MCF 10A (cell line): ENCODE measurements at regions not wholly inside any gene's neighbourhood (a gene's known extent, or its start where the extent isn't known, plus 50 kb on each side); places are given as distances from the start of the nearest gene placed in this dataset.

Experiments used
- BruUV-seq: library from RNA; stranded (reverse); fragments of 400-500 nt; replicated peaks from 2 replicates; lab custom pipeline; 2021; lab: Mats Ljungman, UMichigan
- CTCF ChIA-PET: fragments of 300-600 bp; sonication (Branson Sonifier 250); formaldehyde crosslinking; extraction: SDS; loops from one replicate; lab custom pipeline; 2021; ENCODE audit warnings: antibody characterized with exemption, inconsistent platforms; lab: Yijun Ruan, JAX
- POLR2A ChIA-PET: fragments of 300-600, 350-650 bp; sonication (Branson Sonifier 250); formaldehyde crosslinking; extraction: SDS; loops from one replicate; lab custom pipeline; 2020; ENCODE audit warnings: antibody characterized with exemption, inconsistent platforms; lab: Yijun Ruan, JAX
- DNase-seq: peaks from one replicate; pipeline ENCODE4 v3.0.0-alpha.2; 2018; ENCODE audit not compliant: unreplicated experiment
- H3K27ac Mint-ChIP-seq: one replicate; pipeline ENCODE4 v1.8.0; 2022; ENCODE audit warnings: mild to moderate bottlenecking, low read depth, mixed read lengths; ENCODE audit not compliant: unreplicated experiment
- H3K27me3 Mint-ChIP-seq: one replicate; pipeline ENCODE4 v1.8.0; 2022; ENCODE audit warnings: mixed read lengths; ENCODE audit not compliant: insufficient read depth, unreplicated experiment
- H3K36me3 Mint-ChIP-seq: one replicate; pipeline ENCODE4 v1.8.0; 2022; ENCODE audit warnings: mild to moderate bottlenecking, moderate library complexity, mixed read lengths; ENCODE audit not compliant: insufficient read depth, unreplicated experiment
- H3K4me1 Mint-ChIP-seq: one replicate; pipeline ENCODE4 v1.8.0; 2022; ENCODE audit warnings: mixed read lengths; ENCODE audit not compliant: insufficient read depth, unreplicated experiment
- H3K4me3 Mint-ChIP-seq: one replicate; pipeline ENCODE4 v1.8.0; 2022; ENCODE audit warnings: mild to moderate bottlenecking, moderate library complexity, mixed read lengths; ENCODE audit not compliant: unreplicated experiment
- H3K9me3 Mint-ChIP-seq: one replicate; pipeline ENCODE4 v1.8.0; 2022; ENCODE audit warnings: mixed read lengths; ENCODE audit not compliant: unreplicated experiment
- intact Hi-C: fragments of 100-400 bp; cut with micrococcal nuclease; formaldehyde crosslinking; loops from 2 replicates; pipeline ENCODE4 v1.14.1; 2022
- TF ChIP-seq, protein P1 (sequence below): fragments of 200-600 bp; IDR thresholded peaks from one replicate; pipeline ENCODE4 v1.8.0; 2022; ENCODE audit warnings: antibody characterized with exemption, mild to moderate bottlenecking; ENCODE audit not compliant: unreplicated experiment

- no TSS peak for BruUV-seq
- DNase-seq, result no peak
- POLR2A ChIA-PET, result interaction anchor here (0.6 kb wide), 1 partner anchor 728 kb away, joined by 5 read pairs; no protein-coding TSS in a partner anchor
- peaks cover 14% of the 10 kb centered on the region for H3K27me3 Mint-ChIP-seq
- TF ChIP-seq, protein P1, sequence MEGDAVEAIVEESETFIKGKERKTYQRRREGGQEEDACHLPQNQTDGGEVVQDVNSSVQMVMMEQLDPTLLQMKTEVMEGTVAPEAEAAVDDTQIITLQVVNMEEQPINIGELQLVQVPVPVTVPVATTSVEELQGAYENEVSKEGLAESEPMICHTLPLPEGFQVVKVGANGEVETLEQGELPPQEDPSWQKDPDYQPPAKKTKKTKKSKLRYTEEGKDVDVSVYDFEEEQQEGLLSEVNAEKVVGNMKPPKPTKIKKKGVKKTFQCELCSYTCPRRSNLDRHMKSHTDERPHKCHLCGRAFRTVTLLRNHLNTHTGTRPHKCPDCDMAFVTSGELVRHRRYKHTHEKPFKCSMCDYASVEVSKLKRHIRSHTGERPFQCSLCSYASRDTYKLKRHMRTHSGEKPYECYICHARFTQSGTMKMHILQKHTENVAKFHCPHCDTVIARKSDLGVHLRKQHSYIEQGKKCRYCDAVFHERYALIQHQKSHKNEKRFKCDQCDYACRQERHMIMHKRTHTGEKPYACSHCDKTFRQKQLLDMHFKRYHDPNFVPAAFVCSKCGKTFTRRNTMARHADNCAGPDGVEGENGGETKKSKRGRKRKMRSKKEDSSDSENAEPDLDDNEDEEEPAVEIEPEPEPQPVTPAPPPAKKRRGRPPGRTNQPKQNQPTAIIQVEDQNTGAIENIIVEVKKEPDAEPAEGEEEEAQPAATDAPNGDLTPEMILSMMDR, result no peak
- H3K4me3 Mint-ChIP-seq, result no peak overlapping the region
- H3K36me3 Mint-ChIP-seq, result no peaks in the 10 kb centered on the region
- H3K4me1 Mint-ChIP-seq, result peaks cover 6% of the 10 kb centered on the region
- CTCF ChIA-PET, result interaction anchor here (0.6 to 2.7 kb wide), 3 partner anchors 78 to 448 kb away, joined by 3 to 6 read pairs (median 3); partner anchors contain the start of gene LINGO1
- H3K9me3 Mint-ChIP-seq, result no peaks in the 10 kb centered on the region
- intact Hi-C loops, result no loop called here
- no peak overlapping the region for H3K27ac Mint-ChIP-seq
Measured at GRCh38 chr15:77867266-77868047, 210.1 kb downstream of the TBC1D2B start.

- Mint-ChIP-seq H3K4me1 (peaks cover 6% of the 10 kb centered on the region), H3K36me3 (no peaks in the 10 kb centered on the region), H3K27ac (no peak overlapping the region), H3K9me3 (no peaks in the 10 kb centered on the region), H3K27me3 (peaks cover 10% of the 10 kb centered on the region), H3K4me3 (no peak overlapping the region)
- ChIA-PET CTCF (interaction anchor here (0.6 to 2.7 kb wide), 2 partner anchors 233 to 448 kb away, joined by 3 to 6 read pairs; partner anchors contain the start of gene LINGO1), POLR2A (no interaction called here)
- intact Hi-C loops, result no loop called here
- no TSS peak for BruUV-seq
- TF ChIP-seq, protein P1, result no peak
- DNase-seq, result no peak
Measured at GRCh38 chr15:77866596-77867125, 210.8 kb downstream of the TBC1D2B start.

DNA sequence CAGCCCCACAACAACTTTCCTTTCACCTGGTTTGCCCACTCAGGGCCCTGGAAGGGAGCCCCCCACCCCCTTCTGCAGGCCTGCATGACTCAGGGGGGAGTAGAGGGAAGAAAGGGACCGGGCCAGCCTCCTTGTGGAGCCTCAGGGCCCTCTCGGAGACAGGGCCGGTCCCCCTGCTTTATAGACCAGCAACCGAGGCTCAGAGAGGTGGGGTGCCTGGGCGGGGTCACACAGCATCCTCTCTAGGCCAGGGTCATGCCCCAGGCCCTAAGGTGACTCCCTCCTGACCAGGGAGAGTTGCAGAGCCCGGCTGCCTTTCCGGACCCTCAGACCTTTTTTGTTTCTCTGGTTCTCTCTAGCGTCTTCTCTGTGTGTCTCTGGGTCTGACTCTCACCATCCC is 211.3 kb downstream of the TBC1D2B start:
- TF ChIP-seq, protein P1, result no peak
- H3K4me1 Mint-ChIP-seq, result peaks cover 2% of the 10 kb centered on the region

DNA sequence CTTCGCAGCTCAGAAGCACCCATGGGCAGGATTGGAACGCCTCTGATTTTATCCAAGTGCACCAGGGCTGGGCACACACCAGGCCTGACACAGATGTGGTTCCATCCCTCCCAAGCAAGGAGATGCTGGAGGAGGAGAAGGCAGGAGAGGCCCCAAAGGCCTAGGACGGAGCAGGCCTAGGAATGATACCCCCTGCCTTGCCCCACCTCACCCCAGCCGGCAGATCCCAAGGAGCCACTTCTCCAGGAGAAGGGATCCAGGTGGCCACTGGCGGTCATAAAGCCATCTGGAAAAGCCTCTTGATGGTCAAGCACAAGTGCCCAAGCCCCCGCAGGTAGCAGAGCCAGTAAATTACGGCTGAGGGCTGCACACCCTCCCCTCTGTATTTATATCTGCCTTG is 211.8 kb downstream of the TBC1D2B start:
- TF ChIP-seq, protein P1, result no peak
- DNase-seq, result no peak
- no TSS peak for BruUV-seq
- Mint-ChIP-seq H3K9me3 (no peaks in the 10 kb centered on the region), H3K27me3 (peaks cover under 1% of the 10 kb centered on the region), H3K4me1 (no peaks in the 10 kb centered on the region), H3K36me3 (no peaks in the 10 kb centered on the region), H3K27ac (no peak overlapping the region), H3K4me3 (no peak overlapping the region)
- CTCF ChIA-PET, result no interaction called here
- POLR2A ChIA-PET, result no interaction called here
- intact Hi-C loops, result no loop called here

More for the DNA sequence above, 211.3 kb downstream of the TBC1D2B start:
- no peak overlapping the region for H3K27ac Mint-ChIP-seq
- DNase-seq, result no peak
- H3K9me3 Mint-ChIP-seq, result no peaks in the 10 kb centered on the region
- intact Hi-C loops, result no loop called here
- CTCF ChIA-PET, result no interaction called here
- H3K36me3 Mint-ChIP-seq, result no peaks in the 10 kb centered on the region
- POLR2A ChIA-PET, result no interaction called here
- H3K27me3 Mint-ChIP-seq, result peaks cover 5% of the 10 kb centered on the region
- no TSS peak for BruUV-seq
- H3K4me3 Mint-ChIP-seq, result no peak overlapping the region
